ENCODE measurements at regions not wholly inside any gene's neighbourhood (a gene's known extent, or its start where the extent isn't known, plus 50 kb on each side); places are given as distances from the start of the nearest gene placed in this dataset.

GRCh38 chr5:169439362-169439761 lies 138.4 kb upstream of the SLIT3 start:
- no peak overlapping the region for H3K4me3 Mint-ChIP-seq (ENCODE audit: unreplicated experiment)
- no peak for TF ChIP-seq CTCF (IDR thresholded peaks at IDR 0.05; ENCODE audit: insufficient read depth in 1 of 2, low read depth in 1 of 2, low read length in 1 of 2, severe bottlenecking in 1 of 2, unreplicated experiment in 1 of 2)
- Histone ChIP-seq H3K4me3 (ENCODE audit: low read depth, low read length) (no peak overlapping the region), H3K9me3 (no peaks in the 10 kb centered on the region), H3K27me3 (replicated peaks; ENCODE audit: control insufficient read depth, insufficient read depth, low read length) (no peaks in the 10 kb centered on the region), H3K4me1 (peaks cover 51% of the 10 kb centered on the region), H3K36me3 (ENCODE audit: control insufficient read depth, insufficient read depth, low read length) (no peaks in the 10 kb centered on the region; the same call in 1 of the 2 replicates)
- H3K27me3 Mint-ChIP-seq (ENCODE audit: insufficient read depth, unreplicated experiment) = no peaks in the 10 kb centered on the region
- no TSS peak for BruUV-seq (replicated peaks)
- POLR2A ChIA-PET = no interaction called here
- intact Hi-C loops (cut with micrococcal nuclease; ENCODE audit: unreplicated experiment) = no loop called here
- no peaks in the 10 kb centered on the region for H3K9me3 Mint-ChIP-seq (ENCODE audit: unreplicated experiment)
- peaks cover 7% of the 10 kb centered on the region for H3K36me3 Mint-ChIP-seq (ENCODE audit: insufficient read depth, unreplicated experiment)
- peaks cover 43% of the 10 kb centered on the region for H3K4me1 Mint-ChIP-seq (ENCODE audit: low read depth, unreplicated experiment)
- CTCF ChIA-PET = interaction anchor here (0.6 kb wide), 1 partner anchor 144 kb away, joined by 5 read pairs; the partner anchor contains the start of gene SPDL1
- H3K27ac Mint-ChIP-seq (ENCODE audit: unreplicated experiment) = peak overlapping the region; percentile 51
- no peak for DNase-seq

GRCh38 chr5:169435506-169436229 lies 134.7 kb upstream of the SLIT3 start:
- Histone ChIP-seq H3K36me3 (ENCODE audit: control insufficient read depth, insufficient read depth, low read length) (no peaks in the 10 kb centered on the region), H3K27me3 (replicated peaks; ENCODE audit: control insufficient read depth, insufficient read depth, low read length) (no peaks in the 10 kb centered on the region), H3K9me3 (no peaks in the 10 kb centered on the region), H3K4me3 (ENCODE audit: low read depth, low read length) (no peak overlapping the region), H3K4me1 (peaks cover 15% of the 10 kb centered on the region)
- H3K27me3 Mint-ChIP-seq (ENCODE audit: insufficient read depth, unreplicated experiment) = no peaks in the 10 kb centered on the region
- no peak for TF ChIP-seq CTCF (IDR thresholded peaks at IDR 0.05; ENCODE audit: insufficient read depth in 1 of 2, low read depth in 1 of 2, low read length in 1 of 2, severe bottlenecking in 1 of 2, unreplicated experiment in 1 of 2)
- H3K9me3 Mint-ChIP-seq (ENCODE audit: unreplicated experiment) = no peaks in the 10 kb centered on the region
- no TSS peak for BruUV-seq (replicated peaks)
- DNase-seq = no peak
- ChIA-PET CTCF (no interaction called here), POLR2A (no interaction called here)
- H3K4me1 Mint-ChIP-seq (ENCODE audit: low read depth, unreplicated experiment) = peaks cover 44% of the 10 kb centered on the region
- intact Hi-C loops (cut with micrococcal nuclease; ENCODE audit: unreplicated experiment) = no loop called here
- H3K4me3 Mint-ChIP-seq (ENCODE audit: unreplicated experiment) = no peak overlapping the region
- no peaks in the 10 kb centered on the region for H3K36me3 Mint-ChIP-seq (ENCODE audit: insufficient read depth, unreplicated experiment)
- no peak overlapping the region for H3K27ac Mint-ChIP-seq (ENCODE audit: unreplicated experiment)

GRCh38 chr5:169433221-169433651 lies 132.3 kb upstream of the SLIT3 start:
- H3K4me1 ChIP-seq = peaks cover 4% of the 10 kb centered on the region; the same call in 1 of the 2 replicates
- H3K36me3 Mint-ChIP-seq (ENCODE audit: insufficient read depth, unreplicated experiment) = no peaks in the 10 kb centered on the region
- intact Hi-C loops (cut with micrococcal nuclease; ENCODE audit: unreplicated experiment) = no loop called here
- ChIA-PET CTCF (no interaction called here), POLR2A (no interaction called here)
- H3K4me1 Mint-ChIP-seq (ENCODE audit: low read depth, unreplicated experiment) = peaks cover 39% of the 10 kb centered on the region
- H3K27me3 ChIP-seq (replicated peaks; ENCODE audit: control insufficient read depth, insufficient read depth, low read length) = no peaks in the 10 kb centered on the region
- H3K9me3 ChIP-seq = no peaks in the 10 kb centered on the region; the same call in 1 of the 2 replicates
- H3K36me3 ChIP-seq (ENCODE audit: control insufficient read depth, insufficient read depth, low read length) = no peaks in the 10 kb centered on the region
- H3K4me3 ChIP-seq (ENCODE audit: low read depth, low read length) = no peak overlapping the region
- no TSS peak for BruUV-seq (replicated peaks)
- TF ChIP-seq CTCF (IDR thresholded peaks at IDR 0.05; ENCODE audit: insufficient read depth in 1 of 2, low read depth in 1 of 2, low read length in 1 of 2, severe bottlenecking in 1 of 2, unreplicated experiment in 1 of 2) = no peak
- peak in 1 of 2 experiments; percentile 21 for DNase-seq
- peaks cover 12% of the 10 kb centered on the region for H3K9me3 Mint-ChIP-seq (ENCODE audit: unreplicated experiment)
- H3K4me3 Mint-ChIP-seq (ENCODE audit: unreplicated experiment) = no peak overlapping the region
- H3K27ac Mint-ChIP-seq (ENCODE audit: unreplicated experiment) = peak overlapping the region; percentile 15
- H3K27me3 Mint-ChIP-seq (ENCODE audit: insufficient read depth, unreplicated experiment) = no peaks in the 10 kb centered on the region

Data from Caco-2 (cell line).